ENCODE measurements at regions not wholly inside any gene's neighbourhood (a gene's known extent, or its start where the extent isn't known, plus 50 kb on each side); places are given as distances from the start of the nearest gene placed in this dataset.

DNA sequence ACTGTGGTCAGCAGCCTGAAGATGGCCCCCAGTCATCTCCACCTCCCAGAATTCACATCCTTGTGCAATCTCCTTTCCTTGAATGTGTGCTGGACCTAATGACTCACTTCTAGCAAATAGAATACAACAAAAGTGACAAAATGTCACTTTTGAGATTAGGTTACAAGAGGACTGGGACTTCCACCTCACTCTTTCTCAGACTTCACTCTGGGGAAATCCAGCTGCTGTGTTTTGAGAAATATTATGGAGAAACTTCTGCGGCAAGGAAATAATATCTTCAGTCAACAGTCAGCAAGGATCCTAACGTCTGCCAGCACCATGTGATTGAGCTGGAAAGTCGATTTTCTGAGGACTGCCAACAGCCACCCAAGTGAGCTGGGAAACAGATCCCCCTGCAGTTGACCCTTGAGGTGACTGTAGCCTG, 70.5 kb upstream of the GADD45A start:
- H3K27me3 Mint-ChIP-seq: peaks cover 8% of the 10 kb centered on the region
- intact Hi-C loops (cut with micrococcal nuclease): no loop called here
- H3K4me3 Mint-ChIP-seq: no peak overlapping the region
- TF ChIP-seq, protein P1, sequence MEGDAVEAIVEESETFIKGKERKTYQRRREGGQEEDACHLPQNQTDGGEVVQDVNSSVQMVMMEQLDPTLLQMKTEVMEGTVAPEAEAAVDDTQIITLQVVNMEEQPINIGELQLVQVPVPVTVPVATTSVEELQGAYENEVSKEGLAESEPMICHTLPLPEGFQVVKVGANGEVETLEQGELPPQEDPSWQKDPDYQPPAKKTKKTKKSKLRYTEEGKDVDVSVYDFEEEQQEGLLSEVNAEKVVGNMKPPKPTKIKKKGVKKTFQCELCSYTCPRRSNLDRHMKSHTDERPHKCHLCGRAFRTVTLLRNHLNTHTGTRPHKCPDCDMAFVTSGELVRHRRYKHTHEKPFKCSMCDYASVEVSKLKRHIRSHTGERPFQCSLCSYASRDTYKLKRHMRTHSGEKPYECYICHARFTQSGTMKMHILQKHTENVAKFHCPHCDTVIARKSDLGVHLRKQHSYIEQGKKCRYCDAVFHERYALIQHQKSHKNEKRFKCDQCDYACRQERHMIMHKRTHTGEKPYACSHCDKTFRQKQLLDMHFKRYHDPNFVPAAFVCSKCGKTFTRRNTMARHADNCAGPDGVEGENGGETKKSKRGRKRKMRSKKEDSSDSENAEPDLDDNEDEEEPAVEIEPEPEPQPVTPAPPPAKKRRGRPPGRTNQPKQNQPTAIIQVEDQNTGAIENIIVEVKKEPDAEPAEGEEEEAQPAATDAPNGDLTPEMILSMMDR (IDR thresholded peaks at IDR 0.05): no peak
- CTCF ChIA-PET: no interaction called here
- POLR2A ChIA-PET: no interaction called here
- no peaks in the 10 kb centered on the region for H3K36me3 Mint-ChIP-seq (ENCODE audit: low read depth)
- DNase-seq (no peak), ATAC-seq (ENCODE audit: low read depth) (no peak)
- no peaks in the 10 kb centered on the region for H3K4me1 Mint-ChIP-seq
- no peaks in the 10 kb centered on the region for H3K9me3 Mint-ChIP-seq
- no peak overlapping the region for H3K27ac Mint-ChIP-seq

DNA sequence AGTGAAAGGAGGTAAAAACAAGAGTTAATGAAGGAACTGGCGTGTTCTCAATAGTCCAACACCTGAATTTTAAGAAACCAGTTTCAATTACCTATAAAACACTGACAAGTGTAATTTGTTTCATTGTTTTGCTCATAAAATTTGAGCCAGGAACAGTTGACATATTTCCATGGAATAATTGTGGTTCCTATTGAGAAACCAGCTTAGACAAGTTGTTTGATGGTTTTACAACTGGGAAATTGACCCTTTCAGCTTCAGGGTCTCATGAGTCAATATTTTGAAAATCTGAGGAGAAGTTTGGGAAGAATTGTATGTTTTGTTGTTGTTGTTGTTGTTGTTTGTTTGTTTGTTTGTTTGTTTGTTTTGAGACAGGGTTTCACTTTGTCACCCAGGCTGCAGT, 69.1 kb upstream of the GADD45A start:
- intact Hi-C loops (cut with micrococcal nuclease): no loop called here
- Mint-ChIP-seq H3K27ac (no peak overlapping the region), H3K9me3 (no peaks in the 10 kb centered on the region), H3K4me1 (no peaks in the 10 kb centered on the region), H3K36me3 (ENCODE audit: low read depth) (no peaks in the 10 kb centered on the region), H3K27me3 (peaks cover 10% of the 10 kb centered on the region), H3K4me3 (no peak overlapping the region)
- POLR2A ChIA-PET: no interaction called here
- DNase-seq: no peak
- CTCF ChIA-PET: no interaction called here
- TF ChIP-seq, protein P1 (IDR thresholded peaks at IDR 0.05): no peak
- no peak for ATAC-seq (ENCODE audit: low read depth)

DNA sequence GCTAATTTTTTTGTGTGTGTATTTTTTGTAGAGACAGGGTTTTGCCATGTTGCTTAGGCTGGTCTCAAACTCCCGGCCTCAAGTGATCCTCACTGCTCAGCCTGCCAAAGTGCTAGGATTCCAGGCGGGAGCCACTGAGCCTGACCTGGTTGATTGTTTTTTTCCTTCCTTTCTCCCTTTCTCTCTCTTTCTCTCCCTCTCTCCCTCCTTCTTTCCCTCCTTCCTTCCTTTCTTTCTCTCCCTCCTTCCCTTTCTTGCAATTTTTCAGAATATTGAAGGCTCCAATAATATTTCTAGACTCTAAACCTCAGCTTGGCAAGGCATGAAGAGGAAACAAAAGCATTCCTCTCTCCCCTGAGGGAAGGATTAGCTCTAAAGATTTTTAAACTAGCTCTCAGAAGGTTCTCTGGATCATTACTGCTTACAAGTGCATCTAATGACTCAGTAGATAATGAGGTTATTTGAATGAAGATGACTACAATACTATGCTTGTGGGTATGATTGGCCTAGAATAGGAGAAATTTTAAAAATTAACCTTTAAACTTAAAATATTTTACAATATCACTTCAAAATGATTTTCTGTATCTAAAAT, 68.5 kb upstream of the GADD45A start:
- H3K4me1 Mint-ChIP-seq: no peaks in the 10 kb centered on the region
- ChIA-PET POLR2A (no interaction called here), CTCF (no interaction called here)
- H3K9me3 Mint-ChIP-seq: no peaks in the 10 kb centered on the region
- TF ChIP-seq, protein P1 (IDR thresholded peaks at IDR 0.05): no peak
- no peak for ATAC-seq (ENCODE audit: low read depth)
- peaks cover 10% of the 10 kb centered on the region for H3K27me3 Mint-ChIP-seq
- no peaks in the 10 kb centered on the region for H3K36me3 Mint-ChIP-seq (ENCODE audit: low read depth)
- no peak overlapping the region for H3K27ac Mint-ChIP-seq
- no peak for DNase-seq
- intact Hi-C loops (cut with micrococcal nuclease): no loop called here
- no peak overlapping the region for H3K4me3 Mint-ChIP-seq

DNA sequence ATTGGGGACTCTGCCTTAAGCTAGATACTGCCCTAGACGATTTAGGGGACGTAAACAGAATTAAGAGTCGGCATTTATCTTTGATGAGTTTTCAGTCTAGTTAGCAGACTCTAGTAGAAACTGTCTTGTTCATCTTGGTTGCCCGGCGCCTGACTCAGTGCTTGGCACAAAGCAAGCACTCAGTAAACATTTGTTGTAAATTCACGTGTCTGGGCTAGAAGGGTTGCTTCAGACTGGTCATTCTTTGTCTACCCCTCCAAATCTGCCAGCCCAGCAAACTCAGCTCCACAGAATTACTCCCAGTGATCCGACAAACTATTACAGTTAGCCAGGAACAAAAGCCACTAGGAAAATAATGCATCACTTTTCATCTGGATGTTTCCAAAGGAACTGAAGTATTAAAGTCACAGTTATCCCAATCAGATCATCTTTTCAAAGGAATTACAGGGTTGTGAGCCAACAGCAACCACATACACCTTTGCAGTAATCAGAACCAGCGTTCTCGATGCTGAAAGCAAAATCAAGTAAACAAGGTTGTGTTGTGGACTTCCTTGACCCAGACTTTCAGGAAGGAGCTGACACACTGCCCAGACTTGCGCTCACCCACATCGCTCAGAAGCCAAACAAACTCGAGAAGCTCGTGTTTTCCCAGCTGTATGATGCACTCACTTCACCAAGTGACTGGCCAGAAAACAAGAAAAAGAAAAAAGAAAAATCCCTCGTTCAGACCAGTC, 66.5 kb upstream of the GADD45A start:
- Mint-ChIP-seq H3K27ac (no peak overlapping the region), H3K36me3 (ENCODE audit: low read depth) (no peaks in the 10 kb centered on the region), H3K4me3 (no peak overlapping the region), H3K9me3 (no peaks in the 10 kb centered on the region), H3K4me1 (no peaks in the 10 kb centered on the region), H3K27me3 (peaks cover 6% of the 10 kb centered on the region)
- CTCF ChIA-PET: no interaction called here
- TF ChIP-seq, protein P1 (IDR thresholded peaks at IDR 0.05): no peak
- ATAC-seq (ENCODE audit: low read depth) (no peak), DNase-seq (no peak)
- POLR2A ChIA-PET: interaction anchor here (0.5 kb wide), 1 partner anchor 118 kb away, joined by 4 read pairs; no protein-coding TSS in a partner anchor
- intact Hi-C loops (cut with micrococcal nuclease): no loop called here

DNA sequence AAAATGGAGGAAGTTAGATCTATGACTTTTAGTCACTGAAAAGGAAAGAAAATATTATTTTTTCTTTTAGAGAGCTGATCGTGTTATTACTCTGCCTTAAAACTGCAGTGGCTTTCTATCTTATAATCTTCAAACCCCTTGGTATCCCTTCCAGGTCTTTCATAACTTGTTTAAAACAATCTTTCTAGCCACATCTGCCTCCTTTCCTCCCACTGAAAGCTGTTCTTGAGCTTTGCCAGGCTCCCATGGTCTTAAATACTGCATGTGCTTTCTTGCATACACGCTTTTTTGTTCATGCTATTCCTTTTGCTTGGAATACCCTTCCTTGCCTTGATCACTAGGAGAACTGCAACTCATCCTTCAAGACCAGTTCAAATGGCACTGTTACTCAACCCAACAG, 65.9 kb upstream of the GADD45A start:
- CTCF ChIA-PET: no interaction called here
- H3K27ac Mint-ChIP-seq: no peak overlapping the region
- no peaks in the 10 kb centered on the region for H3K9me3 Mint-ChIP-seq
- ATAC-seq (ENCODE audit: low read depth): no peak
- POLR2A ChIA-PET: no interaction called here
- peaks cover 6% of the 10 kb centered on the region for H3K27me3 Mint-ChIP-seq
- DNase-seq: no peak
- intact Hi-C loops (cut with micrococcal nuclease): no loop called here
- H3K36me3 Mint-ChIP-seq (ENCODE audit: low read depth): no peaks in the 10 kb centered on the region
- no peaks in the 10 kb centered on the region for H3K4me1 Mint-ChIP-seq
- TF ChIP-seq, protein P1 (IDR thresholded peaks at IDR 0.05): no peak
- no peak overlapping the region for H3K4me3 Mint-ChIP-seq

Data from activated B cell treated with CpG ODN at 0.5 μM for 24 hours (primary cell).